WTC11 (cell line): ENCODE measurements at regions not wholly inside any gene's neighbourhood (a gene's known extent, or its start where the extent isn't known, plus 50 kb on each side); places are given as distances from the start of the nearest gene placed in this dataset.

Source experiments
- CTCF ChIP-seq: fragments of 200-600 bp; IDR thresholded peaks from 2 replicates; pipeline ENCODE4 v1.8.0; 2022; ENCODE audit warnings: antibody characterized with exemption
- E2F1 ChIP-seq: sonication (generic); formaldehyde crosslinking; IDR thresholded peaks from 2 replicates; pipeline ENCODE4 v1.8.0; 2022; ENCODE audit warnings: mild to moderate bottlenecking, missing genetic modification reagents
- ELF4 ChIP-seq: sonication (generic); formaldehyde crosslinking; IDR thresholded peaks from 2 replicates; pipeline ENCODE4 v1.8.1; 2022; ENCODE audit warnings: low read depth, mild to moderate bottlenecking, moderate library complexity, missing genetic modification reagents
- ERG ChIP-seq: fragments of 250-450 bp; sonication (Bioruptor Pico); IDR thresholded peaks from 2 replicates; pipeline ENCODE4 v1.8.0; 2021; ENCODE audit warnings: mild to moderate bottlenecking
- ESRRA ChIP-seq: sonication (generic); formaldehyde crosslinking; IDR thresholded peaks from 2 replicates; pipeline ENCODE4 v1.8.1; 2022; ENCODE audit warnings: mild to moderate bottlenecking, missing genetic modification reagents, borderline replicate concordance
- ETV6 ChIP-seq: sonication (generic); formaldehyde crosslinking; IDR thresholded peaks from 2 replicates; pipeline ENCODE4 v1.8.1; 2022; ENCODE audit warnings: mild to moderate bottlenecking, missing genetic modification reagents
- FOXK1 ChIP-seq: sonication (generic); formaldehyde crosslinking; IDR thresholded peaks from 2 replicates; pipeline ENCODE4 v1.8.0; 2022; ENCODE audit warnings: mild to moderate bottlenecking, moderate library complexity, missing genetic modification reagents
- FOXP4 ChIP-seq: sonication (generic); formaldehyde crosslinking; IDR thresholded peaks from 2 replicates; pipeline ENCODE4 v1.8.0; 2022; ENCODE audit warnings: mild to moderate bottlenecking, missing genetic modification reagents
- GTF2I ChIP-seq: fragments of 250-450 bp; sonication (Bioruptor Pico); conservative IDR thresholded peaks from 2 replicates; pipeline ENCODE4 v1.4.0; 2021; ENCODE audit warnings: mild to moderate bottlenecking
- STAT6 ChIP-seq: sonication (generic); formaldehyde crosslinking; conservative IDR thresholded peaks from 2 replicates; pipeline ENCODE4 v1.8.1; 2023; ENCODE audit warnings: mild to moderate bottlenecking, low read depth, missing genetic modification reagents, moderate library complexity
- ZNF425 ChIP-seq: fragments of 250-450 bp; sonication (Bioruptor Pico); conservative IDR thresholded peaks from 2 replicates; pipeline ENCODE4 v1.9.0; 2021; ENCODE audit warnings: mild to moderate bottlenecking
- ZNF512 ChIP-seq: sonication (generic); formaldehyde crosslinking; IDR thresholded peaks from 2 replicates; pipeline ENCODE4 v1.8.1; 2022; ENCODE audit warnings: missing genetic modification reagents, borderline replicate concordance

GRCh38 chr9:82726424-82727276 is 336.3 kb downstream of the RASEF start (continued):
- TF ChIP-seq ZNF512 (CRISPR knock-in tag) (no peak), ERG (no peak), STAT6 (CRISPR knock-in tag) (no peak), GTF2I (CRISPR knock-in tag) (no peak), ETV6 (CRISPR knock-in tag) (no peak), FOXP4 (CRISPR knock-in tag) (no peak), ELF4 (CRISPR knock-in tag) (no peak), CTCF (no peak), E2F1 (CRISPR knock-in tag) (no peak), ZNF425 (CRISPR knock-in tag) (no peak), FOXK1 (CRISPR knock-in tag) (no peak), ESRRA (CRISPR knock-in tag) (no peak)
